ENCODE measurements at regions not wholly inside any gene's neighbourhood (a gene's known extent, or its start where the extent isn't known, plus 50 kb on each side); places are given as distances from the start of the nearest gene placed in this dataset.
"Not testable (repeated sequence)": the region's sequence is repeated elsewhere in the genome, so short reads cannot be mapped to it uniquely, and the experiment has no call there.

DNA sequence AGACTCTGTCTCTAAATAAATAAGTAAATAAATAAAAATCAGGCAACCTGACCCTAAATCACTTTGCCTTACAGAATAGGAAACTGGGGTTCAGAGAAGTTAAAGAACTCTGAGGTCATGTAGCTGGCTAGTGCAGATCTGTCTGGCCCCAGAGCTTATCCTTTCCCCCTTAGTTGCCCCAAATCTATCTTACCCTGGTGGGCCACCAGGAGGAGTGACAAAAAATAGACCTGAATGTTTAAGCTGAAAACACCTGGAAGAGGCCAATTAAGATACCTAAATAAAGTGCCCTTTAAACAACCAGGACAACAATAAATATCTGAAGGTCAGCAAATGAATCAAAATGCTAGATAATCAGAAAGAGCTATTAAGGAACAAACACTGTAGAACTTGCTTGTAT is 59.7 kb downstream of the TEX35 start:
- DNase-seq = no peak

DNA sequence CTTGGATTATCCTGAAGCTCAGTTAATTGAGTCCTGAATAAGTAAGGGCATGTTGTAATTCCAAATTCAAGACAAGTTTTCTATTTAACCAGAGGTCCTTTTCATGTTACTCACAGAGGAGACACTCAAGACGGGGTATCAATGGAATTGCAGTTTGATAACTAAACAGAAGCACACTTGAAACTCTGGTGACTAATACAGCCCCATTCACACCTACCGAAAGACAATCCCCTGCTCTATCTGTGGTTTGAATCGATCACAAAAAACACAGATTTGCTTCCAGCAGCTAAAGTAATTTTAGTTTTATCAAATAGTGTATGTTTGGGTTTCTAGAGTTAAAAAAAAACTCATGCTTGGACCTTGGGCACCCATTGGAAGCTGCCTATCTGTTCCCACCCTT is 60.4 kb downstream of the TEX35 start:
- peak; percentile 32 for DNase-seq

DNA sequence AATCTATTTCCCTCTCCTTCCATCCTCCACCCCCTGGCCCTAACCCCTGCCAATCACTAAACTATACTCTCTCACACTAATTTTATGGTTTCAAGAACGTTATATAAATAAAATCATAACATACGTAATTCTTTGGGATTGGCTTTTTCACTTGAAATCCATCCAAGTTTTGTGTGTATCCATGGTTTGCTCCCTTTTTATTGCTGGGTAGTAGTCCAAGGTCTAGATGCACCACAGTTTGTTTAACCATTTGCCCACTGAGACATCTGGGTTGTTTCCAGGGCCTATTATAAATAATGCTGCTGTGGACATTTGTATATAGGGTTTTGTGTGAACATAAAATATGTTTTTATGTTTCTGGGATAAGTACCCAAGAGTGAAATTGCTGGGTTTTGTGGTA is 61.4 kb downstream of the TEX35 start:
- no peak for DNase-seq

DNA sequence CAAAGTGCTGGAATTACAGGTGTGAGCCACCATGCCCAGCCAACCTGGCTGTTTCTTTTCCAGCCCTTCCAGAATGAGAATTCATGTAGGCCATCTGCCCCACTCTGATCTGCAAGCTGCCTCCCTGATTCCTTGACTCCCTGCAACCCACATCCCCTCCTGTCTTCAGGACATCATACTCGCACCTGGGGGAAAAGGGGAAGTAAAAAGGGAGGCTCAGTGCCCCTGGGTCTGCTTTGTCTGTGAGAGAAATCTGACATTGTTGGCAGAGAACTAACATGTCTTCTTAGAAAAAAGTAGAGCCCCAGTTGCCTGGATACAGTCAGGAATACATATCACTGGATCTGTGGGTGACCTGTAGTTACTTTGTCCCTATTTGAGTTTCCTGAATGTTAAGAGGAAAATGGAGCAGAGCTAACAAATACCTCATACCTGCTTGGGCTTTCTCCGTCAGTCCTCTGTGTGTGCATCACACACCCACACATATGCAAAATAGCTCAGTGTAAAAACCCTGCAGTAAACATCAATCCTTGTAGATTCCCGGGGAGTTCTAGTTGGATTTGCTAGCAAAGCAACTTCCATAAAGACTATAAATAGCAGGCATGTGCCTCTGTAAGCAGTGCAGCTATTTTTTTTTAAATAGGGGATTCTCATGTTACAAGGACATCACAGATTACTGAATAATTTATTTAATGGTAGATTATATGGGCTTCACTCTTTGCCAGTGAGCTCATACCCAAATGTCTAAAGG is 62.9 kb downstream of the TEX35 start:
- DNase-seq = no peak

DNA sequence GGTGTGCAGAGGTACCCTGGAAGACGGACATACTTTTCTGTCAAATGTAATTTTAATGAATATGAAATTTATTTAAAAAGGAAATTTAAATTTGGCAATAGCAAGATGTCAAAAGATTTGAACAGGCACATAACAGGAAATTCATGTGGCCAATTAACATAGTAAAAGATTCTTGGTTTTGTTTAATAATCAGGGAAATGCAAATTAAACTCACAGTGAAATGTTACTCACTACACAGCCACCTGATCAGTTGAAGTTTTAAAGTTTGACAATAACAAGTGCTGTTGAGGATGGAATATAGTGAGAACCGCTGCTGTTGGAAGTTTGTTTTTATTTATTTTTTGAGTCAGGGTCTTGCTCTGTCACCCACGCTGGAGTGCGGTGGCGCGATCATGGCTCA is 63.9 kb downstream of the TEX35 start:
- no peak for DNase-seq

DNA sequence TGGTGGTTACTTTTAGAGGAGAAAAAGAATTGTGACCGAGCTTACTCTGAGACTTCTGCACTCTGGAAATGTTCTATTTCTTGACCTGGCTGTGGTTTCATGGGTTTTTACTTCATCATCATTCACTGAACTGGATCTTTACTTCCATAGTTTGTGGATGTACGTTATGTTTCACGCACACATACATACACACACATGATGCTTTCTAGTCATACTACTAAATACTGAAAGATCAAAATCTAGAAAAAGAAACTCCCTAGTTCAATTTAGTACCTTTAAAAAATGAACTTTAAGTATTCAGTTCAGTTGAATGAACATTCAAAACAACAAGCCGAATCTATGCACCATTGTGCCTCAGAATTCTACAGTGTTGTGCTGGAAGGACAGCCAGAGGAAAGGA is 65.0 kb downstream of the TEX35 start:
- no peak for DNase-seq

DNA sequence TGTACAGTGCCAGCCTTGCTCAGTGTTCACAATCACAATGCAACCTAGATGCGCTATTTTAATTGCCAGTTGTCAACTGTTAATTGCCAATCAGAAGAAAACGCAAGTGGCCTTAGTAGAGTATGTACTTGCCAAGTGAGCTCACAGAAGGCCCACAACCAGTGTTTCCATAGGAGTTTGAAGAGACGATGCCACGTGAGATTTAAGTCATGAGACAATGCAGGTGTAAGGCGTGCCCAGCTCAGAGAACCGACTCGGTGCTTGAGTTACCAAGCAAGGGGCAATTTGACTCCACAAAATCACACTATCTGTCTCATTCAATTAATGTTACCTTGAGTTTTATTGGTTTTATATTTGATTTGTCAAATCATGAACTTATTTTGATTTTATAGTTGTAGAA is 65.6 kb downstream of the TEX35 start:
- DNase-seq = no peak

DNA sequence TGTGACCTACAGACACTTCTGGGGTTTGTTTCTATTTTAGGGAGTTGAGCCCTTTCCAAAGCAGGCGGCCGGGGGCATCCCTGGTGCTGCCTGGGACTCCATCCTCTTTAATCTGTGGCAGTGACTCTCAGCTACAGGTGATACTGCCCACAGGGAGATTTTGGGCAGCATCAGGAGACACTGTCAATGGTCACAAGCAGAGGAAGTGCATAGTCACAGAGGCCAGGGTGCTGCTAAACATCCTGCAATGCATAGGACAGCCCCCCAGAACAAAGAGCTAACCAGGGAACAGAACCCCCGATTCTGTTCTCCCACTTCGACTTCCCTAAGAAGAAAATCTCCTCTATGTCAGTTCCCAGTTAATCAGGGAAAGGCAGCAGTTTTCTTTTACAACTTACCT is 66.2 kb downstream of the TEX35 start:
- DNase-seq = no peak

DNA sequence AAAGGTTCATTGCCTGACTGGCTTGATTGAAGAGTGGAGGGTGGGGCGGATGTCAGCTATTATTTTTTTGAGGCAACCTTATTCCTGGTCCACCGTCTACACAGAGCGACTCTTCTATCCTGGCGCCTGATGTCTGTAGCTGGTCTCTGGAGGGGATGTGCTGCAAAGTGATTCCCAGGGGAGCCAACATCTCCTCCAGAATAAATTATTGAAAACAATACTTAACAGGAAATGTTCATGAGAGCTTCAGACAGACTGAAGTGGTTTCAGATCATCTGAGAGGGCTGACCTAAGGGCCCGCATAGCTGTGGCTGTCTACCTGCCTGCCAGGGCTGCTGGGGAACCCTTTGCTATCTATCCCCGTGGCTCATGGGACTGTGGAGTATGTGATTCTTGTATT is 66.7 kb downstream of the TEX35 start:
- no peak for DNase-seq

DNA sequence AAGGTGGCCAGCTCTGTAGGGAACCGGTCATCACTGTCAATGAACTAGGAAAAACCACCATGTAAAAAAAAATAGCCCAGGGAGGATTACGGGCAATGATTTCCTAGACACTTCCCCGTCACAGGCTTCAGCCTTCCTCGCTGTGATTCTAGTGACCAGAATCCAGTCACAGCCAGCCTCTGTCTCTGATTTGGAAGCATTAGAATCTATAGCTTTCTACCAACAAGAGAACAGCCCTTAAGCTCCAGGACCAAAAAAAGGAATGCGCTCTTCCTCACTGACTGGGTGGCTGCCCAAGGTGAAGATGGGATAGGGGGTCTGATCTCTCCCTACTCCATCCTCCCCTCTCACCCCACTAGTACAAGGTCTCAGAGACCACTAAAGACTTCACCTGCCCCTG is 67.2 kb downstream of the TEX35 start:
- no peak for DNase-seq

DNA sequence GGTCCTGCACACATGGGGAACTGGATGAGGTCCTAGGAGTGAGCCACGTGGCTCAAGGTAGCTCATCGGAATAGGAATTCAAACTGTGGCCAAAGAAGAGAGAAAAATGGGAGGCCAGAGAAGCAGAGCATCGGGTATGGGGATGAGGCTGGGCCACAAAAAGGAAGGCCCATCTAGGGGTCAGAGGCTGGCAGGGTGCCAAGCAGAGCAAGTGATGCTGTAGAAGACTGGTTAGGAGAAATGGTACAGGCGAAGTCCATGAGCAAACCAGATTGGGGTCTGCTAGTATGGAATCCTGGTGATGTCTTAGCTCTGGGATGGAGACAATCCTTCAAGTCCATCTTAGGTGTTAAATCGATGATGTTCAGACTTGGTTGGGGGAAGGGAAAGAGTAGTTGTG is 68.0 kb downstream of the TEX35 start:
- DNase-seq = no peak

DNA sequence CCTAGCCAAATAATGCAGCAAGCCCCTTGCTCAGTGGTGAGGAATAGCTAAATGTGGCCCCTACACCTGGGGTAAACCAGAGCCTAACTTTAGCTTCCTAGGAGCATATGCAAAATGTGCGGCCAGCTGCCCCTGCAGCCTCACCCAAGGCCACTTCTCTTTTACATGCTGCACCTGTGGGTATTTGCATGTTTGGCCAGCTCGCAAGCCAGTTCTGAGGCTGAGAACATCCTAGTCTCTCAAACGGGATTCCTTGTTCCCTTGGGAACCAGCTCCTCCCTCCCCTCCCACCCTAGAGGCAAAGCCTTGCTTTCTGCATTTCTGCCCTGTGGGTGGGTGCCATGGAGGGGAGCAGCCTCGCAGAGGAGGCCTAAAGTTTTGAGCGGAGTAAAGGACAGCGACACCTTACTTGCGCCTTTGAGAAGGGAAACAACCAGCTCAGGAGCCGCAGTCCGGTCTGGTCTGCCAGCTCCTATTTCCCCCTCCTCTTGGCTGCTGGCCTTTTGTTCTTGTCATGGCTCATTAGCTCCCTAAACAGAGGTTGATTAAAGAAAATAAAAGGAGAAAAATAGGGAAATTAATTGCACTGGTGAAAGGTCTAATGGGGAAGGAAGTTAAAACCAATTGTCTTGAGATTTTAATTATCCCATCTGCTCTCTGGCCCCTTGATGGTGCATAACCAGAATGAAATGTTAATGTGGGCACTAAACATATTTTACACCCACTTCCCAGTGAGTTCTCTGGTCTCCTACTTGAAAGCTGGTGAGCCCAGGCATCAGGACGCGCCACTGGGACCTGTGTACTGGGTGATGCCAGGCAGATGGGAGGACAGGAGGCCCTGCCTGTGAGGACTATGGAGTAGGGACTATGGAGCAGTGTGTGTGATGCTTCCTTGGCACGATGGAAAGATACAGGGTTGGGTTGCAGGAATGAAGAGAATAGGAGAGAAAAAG is 68.7 kb downstream of the TEX35 start:
- DNase-seq = no peak

DNA sequence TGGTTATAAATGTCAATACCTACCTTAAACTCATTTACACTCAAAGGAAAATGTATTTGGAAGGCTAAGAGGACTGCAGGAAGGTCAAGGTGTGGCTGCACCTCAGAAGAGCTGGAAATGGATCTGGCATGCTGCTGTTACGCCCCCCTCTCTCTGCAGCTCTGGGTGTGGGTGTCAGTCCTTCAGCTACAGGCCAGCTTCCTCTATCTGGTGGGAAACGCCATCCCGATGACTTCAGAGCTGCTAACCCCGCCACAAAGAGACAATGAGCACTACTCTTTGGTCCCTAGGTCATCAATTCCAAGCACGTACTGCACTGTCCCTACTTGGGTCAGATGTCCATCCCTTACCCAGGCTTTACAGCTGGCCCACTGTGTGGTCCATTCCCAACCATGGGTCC is 74.2 kb downstream of the TEX35 start:
- DNase-seq = no peak

DNA sequence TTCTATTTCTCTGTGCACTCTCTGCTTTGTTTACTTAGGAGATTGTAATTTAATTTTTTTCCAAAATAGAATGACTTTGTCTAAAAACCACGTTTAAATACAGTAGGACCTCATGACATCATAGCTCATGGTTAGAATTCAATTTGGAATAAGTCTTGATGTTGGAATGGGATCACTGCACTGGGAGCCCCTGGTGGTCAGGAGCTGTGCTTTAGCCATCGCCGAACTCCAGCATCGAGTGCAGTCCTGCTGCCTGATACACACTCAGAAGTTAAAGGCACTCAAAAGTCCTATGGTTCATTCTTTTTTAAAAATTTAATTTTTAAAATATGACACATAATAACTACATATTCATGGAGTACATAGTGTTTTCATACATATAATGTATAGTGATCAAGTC is 75.1 kb downstream of the TEX35 start:
- DNase-seq = no peak

DNA sequence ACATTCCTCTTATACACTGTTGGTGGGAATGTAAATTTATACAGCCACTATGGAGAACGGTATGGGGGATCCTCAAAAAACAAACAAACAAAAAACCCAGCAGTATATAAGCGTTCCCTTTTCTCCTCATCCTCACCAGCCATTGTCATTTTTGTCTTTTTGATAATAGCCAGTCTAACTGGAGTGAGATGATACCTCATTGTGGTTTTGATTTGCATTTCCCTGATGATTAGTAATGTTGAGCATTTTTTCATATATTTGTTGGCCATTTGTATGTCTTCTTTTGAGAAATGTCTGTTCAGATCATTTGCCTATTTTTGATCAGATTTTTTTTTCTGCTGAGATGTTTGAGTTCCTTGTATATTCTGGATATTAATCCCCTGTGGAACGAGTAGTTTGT is 76.1 kb downstream of the TEX35 start:
- DNase-seq = not testable (repeated sequence)

DNA sequence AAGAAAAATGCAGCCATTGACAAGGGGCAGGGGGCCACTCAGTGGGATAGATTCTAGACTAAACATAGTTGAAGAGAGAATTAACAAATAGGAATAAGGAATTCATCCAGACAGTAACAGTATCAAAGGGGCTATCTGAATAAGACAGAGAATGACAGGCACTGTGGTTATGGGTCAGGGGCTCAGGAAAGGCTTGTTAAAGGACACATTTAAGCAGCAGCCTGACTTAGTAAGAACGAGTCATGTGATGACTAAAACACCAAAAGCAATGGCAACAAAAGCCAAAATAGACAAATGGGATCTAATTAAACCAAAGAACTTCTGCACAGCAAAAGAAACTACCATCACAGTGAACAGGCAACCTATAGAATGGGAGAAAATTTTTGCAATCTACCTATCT is 78.9 kb downstream of the TEX35 start:
- not testable (repeated sequence) for DNase-seq

DNA sequence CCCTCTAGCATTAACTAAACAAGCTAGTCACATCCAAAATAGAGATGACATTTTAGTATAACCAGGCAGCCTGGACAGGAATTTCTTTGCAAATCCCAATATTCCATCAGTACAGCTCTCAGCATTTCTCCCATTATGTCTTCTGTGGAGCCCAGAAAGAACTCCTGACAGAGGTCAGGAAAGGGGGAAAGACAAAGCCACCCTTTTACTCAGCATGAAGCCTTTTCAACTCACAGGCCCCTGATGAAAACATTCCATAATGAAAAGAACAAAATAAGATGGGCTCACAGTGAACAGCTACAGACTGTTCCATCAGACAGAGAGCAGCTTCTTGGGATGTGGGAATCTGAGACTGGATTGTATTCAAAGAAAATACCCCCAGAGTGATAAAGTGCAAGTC is 80.6 kb downstream of the TEX35 start:
- DNase-seq = no peak

DNA sequence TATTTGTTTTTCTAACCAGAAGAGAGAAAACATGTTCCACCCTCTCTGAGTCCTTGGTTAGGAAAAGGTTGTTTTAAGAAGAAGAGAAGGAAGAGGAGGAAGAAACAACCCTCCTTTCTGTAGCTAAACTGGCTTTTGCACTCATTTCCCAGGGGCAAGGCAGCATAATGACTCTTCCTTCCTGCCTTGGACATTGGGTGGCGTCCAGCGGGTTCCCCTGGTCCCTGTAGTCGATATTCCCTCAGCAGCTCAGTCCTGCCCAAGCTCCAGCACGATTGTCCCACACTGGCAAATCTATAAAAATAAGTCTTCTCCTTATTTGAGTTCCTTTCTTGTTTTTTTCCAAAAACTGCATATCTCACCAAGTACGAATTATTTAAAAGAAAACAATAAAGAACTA is 81.2 kb downstream of the TEX35 start:
- no peak for DNase-seq

DNA sequence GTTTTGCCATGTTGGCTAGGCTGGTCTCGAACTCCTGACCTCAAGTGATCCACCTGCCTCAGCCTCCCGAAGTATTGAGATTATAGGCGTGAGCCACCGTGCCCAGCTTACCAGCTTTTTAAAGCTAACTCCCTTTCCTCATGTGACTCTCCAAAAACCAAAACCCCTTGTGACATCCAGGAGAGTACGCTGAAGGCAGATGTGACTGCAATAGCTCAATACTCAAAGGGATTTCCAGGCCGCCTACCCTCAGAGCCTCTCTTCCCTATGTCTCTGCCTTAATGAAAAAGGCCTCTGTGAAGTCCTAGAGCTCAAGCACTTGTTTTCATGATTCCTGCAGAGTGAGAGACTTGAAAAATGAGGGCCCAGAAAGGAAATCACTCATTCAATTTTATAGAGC is 82.6 kb downstream of the TEX35 start:
- DNase-seq = no peak

DNA sequence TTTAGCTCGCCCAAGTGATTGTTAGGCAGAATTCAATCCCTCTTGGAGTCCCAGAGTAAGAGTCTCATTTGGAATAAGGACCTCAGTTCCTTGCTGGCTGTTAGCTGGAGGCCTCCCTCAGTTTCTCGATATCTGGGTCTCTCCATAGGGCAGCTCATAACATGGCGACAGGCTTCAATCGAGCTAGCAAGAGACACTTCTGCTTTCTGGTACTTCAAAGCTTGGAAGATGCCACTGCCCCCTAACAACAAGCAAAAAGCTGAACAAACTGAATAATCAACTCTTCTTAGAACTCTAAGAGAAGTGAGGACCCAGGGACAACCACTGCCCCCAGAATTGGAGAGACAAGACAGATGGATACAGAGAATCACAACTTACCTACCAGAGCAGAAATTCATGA is 86.2 kb downstream of the TEX35 start:
- no peak for DNase-seq

DNA sequence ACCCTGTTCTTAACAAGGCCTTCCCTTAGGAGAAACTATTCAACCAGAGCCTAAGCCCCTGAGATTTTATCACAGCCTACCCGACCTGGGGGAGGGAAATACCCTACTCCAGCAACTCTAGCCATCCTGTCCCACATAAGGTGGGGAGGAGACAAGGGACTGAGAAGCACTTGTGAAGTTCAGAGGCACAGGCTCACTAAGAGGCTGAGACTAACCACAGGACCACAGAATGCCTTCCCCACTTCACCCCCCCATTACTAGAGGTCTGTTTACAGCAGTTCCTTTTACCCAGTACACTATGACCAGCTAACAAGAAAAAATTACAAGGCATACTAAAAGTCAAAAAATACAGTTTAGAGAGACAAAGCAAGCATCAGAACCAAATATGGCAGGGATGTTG is 86.8 kb downstream of the TEX35 start:
- no peak for DNase-seq

DNA sequence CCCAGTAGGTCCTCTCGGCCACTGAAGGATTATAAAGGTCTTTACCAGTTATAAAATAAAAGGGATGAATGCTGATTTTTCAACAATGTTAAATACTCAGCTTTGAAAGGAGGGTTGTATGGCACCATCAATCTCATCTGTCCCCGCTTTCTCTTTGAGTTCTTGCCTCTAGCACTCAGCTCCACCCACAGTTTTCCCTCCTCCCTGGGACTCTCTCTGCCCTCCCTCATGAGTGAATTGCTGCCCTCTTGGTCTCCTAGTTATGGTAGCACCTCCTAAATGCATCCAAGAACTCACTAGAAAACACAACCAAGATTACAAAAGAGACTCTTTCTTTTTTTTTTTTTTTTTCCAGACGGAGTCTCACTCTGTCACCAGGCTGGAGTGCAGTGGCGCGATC is 91.0 kb downstream of the TEX35 start:
- DNase-seq = no peak

DNA sequence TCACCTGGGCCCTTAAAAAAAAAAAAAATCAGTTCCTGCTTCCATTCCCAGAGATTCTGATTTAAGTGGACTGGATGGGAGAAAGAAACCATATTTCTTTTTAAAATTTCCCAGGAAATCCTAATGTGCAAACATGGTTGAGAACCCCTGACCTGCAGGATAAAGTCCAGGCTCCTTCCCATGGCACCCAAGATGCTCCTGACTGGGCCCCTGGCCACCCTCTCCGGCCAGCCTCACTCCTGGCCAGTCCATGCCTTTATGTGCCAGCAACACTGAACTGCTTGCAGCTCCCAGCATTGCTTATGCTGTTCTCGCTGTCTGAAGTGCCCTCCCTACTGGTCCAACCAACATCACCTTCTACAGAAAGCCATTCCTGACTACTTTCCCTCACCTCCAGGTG is 93.9 kb downstream of the TEX35 start:
- DNase-seq = no peak

DNA sequence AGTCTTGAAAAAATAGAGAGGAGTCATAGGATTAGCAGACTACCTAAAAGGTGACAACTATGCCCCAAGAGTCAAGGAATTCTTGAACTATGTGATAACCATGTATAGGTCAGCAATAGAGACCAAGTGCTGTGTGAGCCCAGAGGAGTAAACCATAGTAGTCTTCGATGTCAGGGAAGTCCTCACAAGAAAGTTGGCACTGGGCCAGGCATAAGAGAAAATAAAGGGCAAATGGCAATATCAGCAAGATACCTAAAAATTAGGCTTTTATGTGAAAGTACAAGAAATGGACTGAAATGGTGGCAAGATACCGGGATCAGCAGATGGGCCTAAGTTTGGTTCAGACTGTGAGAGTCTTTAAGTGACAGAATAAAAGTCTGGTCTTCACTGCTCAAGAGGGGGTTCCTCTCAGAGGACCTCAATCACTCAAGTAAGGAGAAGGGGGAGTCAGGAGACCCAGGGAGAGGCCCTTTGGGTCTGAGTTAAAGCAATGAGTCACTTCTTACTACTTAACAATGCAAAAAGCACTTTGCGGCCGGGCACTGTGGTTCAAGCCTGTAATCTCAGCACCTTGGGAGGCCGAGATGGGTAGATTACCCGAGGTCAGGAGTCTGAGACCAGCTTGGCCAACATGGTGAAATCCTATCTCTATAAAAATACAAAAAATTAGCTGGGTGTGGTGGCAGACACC is 95.0 kb downstream of the TEX35 start:
- no peak for DNase-seq

All from activated CD4-positive, alpha-beta T cell treated with anti-CD3 and anti-CD28 coated beads, Interleukin-2, amount 50 U/mL, for 16 hours (primary cell).